ENCODE measurements at regions not wholly inside any gene's neighbourhood (a gene's known extent, or its start where the extent isn't known, plus 50 kb on each side); places are given as distances from the start of the nearest gene placed in this dataset.

DNA sequence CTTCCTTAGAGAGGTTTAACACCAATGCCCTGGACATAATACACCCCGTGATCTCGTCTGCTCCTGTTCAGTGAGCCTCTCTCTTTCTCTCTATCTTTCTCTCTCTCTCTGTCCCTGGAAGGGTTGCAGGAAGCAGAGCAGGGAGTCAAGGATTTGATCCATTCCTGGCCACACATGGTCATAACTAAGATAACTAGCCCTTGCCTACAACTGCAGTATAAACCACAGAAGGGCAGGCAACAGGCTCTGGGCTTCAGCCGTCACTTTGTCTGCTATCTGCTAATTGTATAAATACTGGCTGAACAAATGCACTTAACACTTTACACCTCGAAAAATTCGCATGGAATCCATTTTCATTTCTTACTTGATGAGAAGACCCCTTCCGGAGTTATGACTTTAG lies 357.5 kb upstream of the RUNX1 start:
- 77% methylated on average over 6 of the region's 6 CpGs for WGBS (ENCODE audit: low lambda C conversion rate)
- Histone ChIP-seq H3K4me2 (no peak overlapping the region), H3K4me1 (ENCODE audit: control insufficient read depth in 1 of 2, insufficient read depth in 2 of 2, low read depth in 1 of 2, low read length in 1 of 2) (0 out of 4 replicates have a peak, but pooled peaks cover 0 to 3% of the 10 kb centered on the region in 2 experiments), H3K9me3 (no peaks in the 10 kb centered on the region), H3K27me3 (ENCODE audit: insufficient read depth) (no peaks in the 10 kb centered on the region), H3K9ac (no peak overlapping the region), H3K36me3 (replicated peaks in 1 of 2; ENCODE audit: control insufficient read depth in 1 of 2, insufficient read depth in 2 of 2, low read length in 1 of 2) (no peaks in the 10 kb centered on the region), H3K9me2 (no peaks in the 10 kb centered on the region), H3K79me2 (ENCODE audit: insufficient read depth) (no peaks in the 10 kb centered on the region), H2AFZ (ENCODE audit: low read depth) (no peak overlapping the region), H3F3A (replicated peaks; ENCODE audit: insufficient read depth) (peaks cover 3% of the 10 kb centered on the region), H3K27ac (ENCODE audit: low read depth in 2 of 2, low read length in 1 of 2) (no peak overlapping the region), H4K20me1 (ENCODE audit: insufficient read depth) (no peaks in the 10 kb centered on the region), H3K4me3 (ENCODE audit: low read depth in 2 of 2, low read length in 1 of 2) (no peak overlapping the region)
- no peak for DNase-seq
- POLR2A ChIA-PET, result no interaction called here
- TF ChIP-seq NRF1 (IDR thresholded peaks at IDR 0.05; ENCODE audit: low read depth, low read length), result no peak
- no peak for TF ChIP-seq TEAD4 (IDR thresholded peaks at IDR 0.05; ENCODE audit: borderline replicate concordance, insufficient read depth)
- no peak for TF ChIP-seq MXI1 (IDR thresholded peaks at IDR 0.05; ENCODE audit: low read depth, low read length)
- TF ChIP-seq FOXM1 (IDR thresholded peaks at IDR 0.05; ENCODE audit: low read depth), result no peak
- TF ChIP-seq EZH2phosphoT487 (IDR thresholded peaks at IDR 0.05; ENCODE audit: borderline replicate concordance, low read depth), result no peak
- TF ChIP-seq, protein P1, sequence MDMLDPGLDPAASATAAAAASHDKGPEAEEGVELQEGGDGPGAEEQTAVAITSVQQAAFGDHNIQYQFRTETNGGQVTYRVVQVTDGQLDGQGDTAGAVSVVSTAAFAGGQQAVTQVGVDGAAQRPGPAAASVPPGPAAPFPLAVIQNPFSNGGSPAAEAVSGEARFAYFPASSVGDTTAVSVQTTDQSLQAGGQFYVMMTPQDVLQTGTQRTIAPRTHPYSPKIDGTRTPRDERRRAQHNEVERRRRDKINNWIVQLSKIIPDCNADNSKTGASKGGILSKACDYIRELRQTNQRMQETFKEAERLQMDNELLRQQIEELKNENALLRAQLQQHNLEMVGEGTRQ (IDR thresholded peaks at IDR 0.05; ENCODE audit: borderline replicate concordance, low read depth, low read length), result no peak
- CTCF ChIA-PET, result interaction anchor here (0.9 kb wide), 1 partner anchor 713 kb away, joined by 3 read pairs; no protein-coding TSS in a partner anchor

DNA sequence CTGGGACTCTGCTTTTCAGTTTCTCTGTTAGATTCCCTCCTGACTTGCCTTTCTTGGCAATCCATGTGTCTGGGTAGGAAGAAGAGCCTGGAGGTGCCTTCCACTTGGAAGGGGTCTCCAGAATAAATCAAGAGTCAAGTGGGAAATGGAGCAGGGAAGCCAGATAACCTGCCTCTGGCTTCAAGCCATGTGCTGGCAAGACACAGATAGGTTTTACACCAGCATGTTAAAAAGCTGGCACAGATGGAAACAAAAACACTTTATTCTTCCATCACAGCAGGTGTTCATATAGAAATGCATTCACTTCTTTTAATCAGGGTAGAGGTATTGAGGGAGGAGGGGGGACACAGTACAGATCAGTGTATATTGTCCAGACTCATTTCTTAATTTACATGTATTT lies 356.9 kb upstream of the RUNX1 start:
- TF ChIP-seq, protein P1 (IDR thresholded peaks at IDR 0.05; ENCODE audit: borderline replicate concordance, low read depth, low read length), result no peak
- no peak for TF ChIP-seq POLR2AphosphoS5 (IDR thresholded peaks at IDR 0.05; ENCODE audit: low read depth, low read length)
- POLR2A ChIA-PET, result no interaction called here

DNA sequence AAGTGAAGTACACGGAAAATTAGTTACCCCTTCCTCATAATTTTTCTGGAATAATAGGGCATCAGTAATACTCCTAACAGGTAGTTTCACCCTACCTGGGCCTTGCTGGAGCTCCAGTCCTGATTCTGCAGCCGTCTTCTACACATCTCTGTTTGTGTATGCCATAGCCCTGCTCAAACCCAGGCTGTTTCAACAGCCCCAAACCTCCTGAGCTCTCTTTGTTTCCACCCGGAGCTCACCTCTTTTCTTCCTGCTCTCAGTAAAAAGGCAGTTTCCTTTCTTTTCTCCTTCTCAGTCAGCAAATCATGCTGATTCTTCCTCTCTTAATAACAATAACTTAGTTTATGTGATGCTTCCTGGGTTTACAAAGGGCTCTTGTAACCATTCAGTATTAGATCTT lies 355.1 kb upstream of the RUNX1 start:
- WGBS (ENCODE audit: low lambda C conversion rate), result 77% methylated on average over 3 of the region's 3 CpGs
- no peak overlapping the region for H3K9ac ChIP-seq
- ChIA-PET CTCF (interaction anchor here (0.7 kb wide), 1 partner anchor 8 kb away, joined by 3 read pairs; no protein-coding TSS in a partner anchor), POLR2A (no interaction called here)
- TF ChIP-seq ELF1 (IDR thresholded peaks at IDR 0.05), result no peak
- TF ChIP-seq, protein P2, sequence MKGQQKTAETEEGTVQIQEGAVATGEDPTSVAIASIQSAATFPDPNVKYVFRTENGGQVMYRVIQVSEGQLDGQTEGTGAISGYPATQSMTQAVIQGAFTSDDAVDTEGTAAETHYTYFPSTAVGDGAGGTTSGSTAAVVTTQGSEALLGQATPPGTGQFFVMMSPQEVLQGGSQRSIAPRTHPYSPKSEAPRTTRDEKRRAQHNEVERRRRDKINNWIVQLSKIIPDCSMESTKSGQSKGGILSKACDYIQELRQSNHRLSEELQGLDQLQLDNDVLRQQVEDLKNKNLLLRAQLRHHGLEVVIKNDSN (IDR thresholded peaks at IDR 0.05; ENCODE audit: borderline replicate concordance, low read depth), result no peak
- no peak for TF ChIP-seq FOXM1 (IDR thresholded peaks at IDR 0.05; ENCODE audit: low read depth)
- no peak for TF ChIP-seq NRF1 (IDR thresholded peaks at IDR 0.05; ENCODE audit: low read depth, low read length)
- TF ChIP-seq, protein P3, sequence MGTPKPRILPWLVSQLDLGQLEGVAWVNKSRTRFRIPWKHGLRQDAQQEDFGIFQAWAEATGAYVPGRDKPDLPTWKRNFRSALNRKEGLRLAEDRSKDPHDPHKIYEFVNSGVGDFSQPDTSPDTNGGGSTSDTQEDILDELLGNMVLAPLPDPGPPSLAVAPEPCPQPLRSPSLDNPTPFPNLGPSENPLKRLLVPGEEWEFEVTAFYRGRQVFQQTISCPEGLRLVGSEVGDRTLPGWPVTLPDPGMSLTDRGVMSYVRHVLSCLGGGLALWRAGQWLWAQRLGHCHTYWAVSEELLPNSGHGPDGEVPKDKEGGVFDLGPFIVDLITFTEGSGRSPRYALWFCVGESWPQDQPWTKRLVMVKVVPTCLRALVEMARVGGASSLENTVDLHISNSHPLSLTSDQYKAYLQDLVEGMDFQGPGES (IDR thresholded peaks at IDR 0.05; ENCODE audit: low read depth, low read length), result no peak
- no peak for TF ChIP-seq RAD21 (IDR thresholded peaks at IDR 0.05; ENCODE audit: low read length)
- no peak for TF ChIP-seq RFX5 (IDR thresholded peaks at IDR 0.05; ENCODE audit: low read length)
- TF ChIP-seq POLR2AphosphoS5 (IDR thresholded peaks at IDR 0.05; ENCODE audit: low read depth, low read length), result no peak
- TF ChIP-seq, protein P4, sequence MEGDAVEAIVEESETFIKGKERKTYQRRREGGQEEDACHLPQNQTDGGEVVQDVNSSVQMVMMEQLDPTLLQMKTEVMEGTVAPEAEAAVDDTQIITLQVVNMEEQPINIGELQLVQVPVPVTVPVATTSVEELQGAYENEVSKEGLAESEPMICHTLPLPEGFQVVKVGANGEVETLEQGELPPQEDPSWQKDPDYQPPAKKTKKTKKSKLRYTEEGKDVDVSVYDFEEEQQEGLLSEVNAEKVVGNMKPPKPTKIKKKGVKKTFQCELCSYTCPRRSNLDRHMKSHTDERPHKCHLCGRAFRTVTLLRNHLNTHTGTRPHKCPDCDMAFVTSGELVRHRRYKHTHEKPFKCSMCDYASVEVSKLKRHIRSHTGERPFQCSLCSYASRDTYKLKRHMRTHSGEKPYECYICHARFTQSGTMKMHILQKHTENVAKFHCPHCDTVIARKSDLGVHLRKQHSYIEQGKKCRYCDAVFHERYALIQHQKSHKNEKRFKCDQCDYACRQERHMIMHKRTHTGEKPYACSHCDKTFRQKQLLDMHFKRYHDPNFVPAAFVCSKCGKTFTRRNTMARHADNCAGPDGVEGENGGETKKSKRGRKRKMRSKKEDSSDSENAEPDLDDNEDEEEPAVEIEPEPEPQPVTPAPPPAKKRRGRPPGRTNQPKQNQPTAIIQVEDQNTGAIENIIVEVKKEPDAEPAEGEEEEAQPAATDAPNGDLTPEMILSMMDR (IDR thresholded peaks at IDR 0.05), result no peak
- TF ChIP-seq SIN3A (IDR thresholded peaks at IDR 0.05; ENCODE audit: borderline replicate concordance, low read depth, low read length), result no peak
- no peaks in the 10 kb centered on the region for H3K27me3 ChIP-seq (ENCODE audit: insufficient read depth)
- DNase-seq, result no peak
- no peaks in the 10 kb centered on the region for H3K79me2 ChIP-seq (ENCODE audit: insufficient read depth)
- H3K36me3 ChIP-seq (replicated peaks in 1 of 2; ENCODE audit: control insufficient read depth in 1 of 2, insufficient read depth in 2 of 2, low read length in 1 of 2), result no peaks in the 10 kb centered on the region
- H3K4me3 ChIP-seq (ENCODE audit: low read depth in 2 of 2, low read length in 1 of 2), result no peak overlapping the region
- H3K4me1 ChIP-seq (ENCODE audit: control insufficient read depth in 1 of 2, insufficient read depth in 2 of 2, low read depth in 1 of 2, low read length in 1 of 2), result peaks cover 0 to 9% of the 10 kb centered on the region in 2 experiments; a peak in 2 of 4 replicates
- no peak overlapping the region for H3K27ac ChIP-seq (ENCODE audit: low read depth in 2 of 2, low read length in 1 of 2)
- H2AFZ ChIP-seq (ENCODE audit: low read depth), result no peak overlapping the region
- no peaks in the 10 kb centered on the region for H3K9me2 ChIP-seq
- H3K4me2 ChIP-seq, result no peak overlapping the region
- no peaks in the 10 kb centered on the region for H4K20me1 ChIP-seq (ENCODE audit: insufficient read depth)
- H3K9me3 ChIP-seq, result no peaks in the 10 kb centered on the region
- H3F3A ChIP-seq (replicated peaks; ENCODE audit: insufficient read depth), result peaks cover 4% of the 10 kb centered on the region

More for the DNA sequence above, 356.9 kb upstream of the RUNX1 start:
- 0 out of 4 replicates have a peak, but pooled peaks cover 0 to 9% of the 10 kb centered on the region in 2 experiments for H3K4me1 ChIP-seq (ENCODE audit: control insufficient read depth in 1 of 2, insufficient read depth in 2 of 2, low read depth in 1 of 2, low read length in 1 of 2)
- DNase-seq, result no peak
- no peaks in the 10 kb centered on the region for H4K20me1 ChIP-seq (ENCODE audit: insufficient read depth)
- H3K79me2 ChIP-seq (ENCODE audit: insufficient read depth), result no peaks in the 10 kb centered on the region
- no peaks in the 10 kb centered on the region for H3K36me3 ChIP-seq (replicated peaks in 1 of 2; ENCODE audit: control insufficient read depth in 1 of 2, insufficient read depth in 2 of 2, low read length in 1 of 2)
- H3K27me3 ChIP-seq (ENCODE audit: insufficient read depth), result no peaks in the 10 kb centered on the region
- no peaks in the 10 kb centered on the region for H3K9me3 ChIP-seq
- no peak overlapping the region for H3K9ac ChIP-seq
- CTCF ChIA-PET, result no interaction called here
- H2AFZ ChIP-seq (ENCODE audit: low read depth), result no peak overlapping the region
- H3K9me2 ChIP-seq, result no peaks in the 10 kb centered on the region
- H3K4me3 ChIP-seq (ENCODE audit: low read depth in 2 of 2, low read length in 1 of 2), result no peak overlapping the region
- H3K4me2 ChIP-seq, result no peak overlapping the region
- H3F3A ChIP-seq (replicated peaks; ENCODE audit: insufficient read depth), result peaks cover 4% of the 10 kb centered on the region
- no peak overlapping the region for H3K27ac ChIP-seq (ENCODE audit: low read depth in 2 of 2, low read length in 1 of 2)

Data from SK-N-SH (cell line).